GM19438 (cell line): ENCODE measurements at regions not wholly inside any gene's neighbourhood (a gene's known extent, or its start where the extent isn't known, plus 50 kb on each side); places are given as distances from the start of the nearest gene placed in this dataset.

Experiments
- ATAC-seq: cut with Tn5 transposase; IDR thresholded peaks from one replicate; pipeline ENCODE4 v1.9.1; 2021; ENCODE audit warnings: low read depth; ENCODE audit not compliant: unreplicated experiment

- no peak for ATAC-seq
These were observed 274.5 kb upstream of the ID2 start for GRCh38 chr2:8407332-8407731.

DNA sequence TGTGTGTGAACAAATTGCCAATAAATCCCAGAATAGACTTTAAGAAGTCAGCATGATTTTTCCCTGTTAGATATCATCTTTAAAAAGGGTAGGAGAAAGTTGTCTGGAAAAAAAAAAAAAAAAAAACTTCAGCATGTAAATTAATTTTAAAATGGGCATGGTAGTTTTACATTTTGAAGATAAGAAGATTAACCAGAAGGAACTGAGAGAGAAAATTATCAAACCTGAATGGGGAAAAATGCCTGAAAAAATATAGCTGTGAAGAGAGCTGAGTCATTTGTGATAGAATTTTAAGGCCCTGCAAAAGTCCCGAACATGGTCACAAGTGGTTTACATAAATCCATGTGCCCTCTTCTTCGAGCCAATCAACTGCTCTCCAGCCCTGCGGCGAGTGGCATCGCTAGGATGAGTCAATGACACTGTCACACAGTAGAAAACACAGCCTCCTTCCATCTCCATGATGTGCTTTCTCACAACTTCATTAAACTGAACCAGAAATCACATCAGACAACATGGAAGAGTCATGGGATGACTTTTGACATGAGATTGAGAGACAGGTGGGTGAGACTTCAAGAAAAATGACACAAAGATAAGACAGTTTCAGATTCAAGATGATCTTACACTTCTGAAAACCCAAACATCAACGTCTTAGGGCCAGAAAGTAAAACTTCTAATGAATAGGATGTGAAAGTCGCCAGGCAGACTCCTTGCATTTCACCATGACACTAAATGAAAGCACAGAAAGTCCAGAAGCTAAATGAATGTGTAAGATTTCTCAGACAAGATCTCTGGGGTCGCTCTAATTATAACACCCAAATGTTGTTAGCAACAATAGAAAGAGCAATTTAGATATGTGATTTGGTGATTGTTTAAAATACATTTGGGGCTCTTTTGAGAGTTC, 273.0 kb upstream of the ID2 start:
- peak; percentile 92 for ATAC-seq

DNA sequence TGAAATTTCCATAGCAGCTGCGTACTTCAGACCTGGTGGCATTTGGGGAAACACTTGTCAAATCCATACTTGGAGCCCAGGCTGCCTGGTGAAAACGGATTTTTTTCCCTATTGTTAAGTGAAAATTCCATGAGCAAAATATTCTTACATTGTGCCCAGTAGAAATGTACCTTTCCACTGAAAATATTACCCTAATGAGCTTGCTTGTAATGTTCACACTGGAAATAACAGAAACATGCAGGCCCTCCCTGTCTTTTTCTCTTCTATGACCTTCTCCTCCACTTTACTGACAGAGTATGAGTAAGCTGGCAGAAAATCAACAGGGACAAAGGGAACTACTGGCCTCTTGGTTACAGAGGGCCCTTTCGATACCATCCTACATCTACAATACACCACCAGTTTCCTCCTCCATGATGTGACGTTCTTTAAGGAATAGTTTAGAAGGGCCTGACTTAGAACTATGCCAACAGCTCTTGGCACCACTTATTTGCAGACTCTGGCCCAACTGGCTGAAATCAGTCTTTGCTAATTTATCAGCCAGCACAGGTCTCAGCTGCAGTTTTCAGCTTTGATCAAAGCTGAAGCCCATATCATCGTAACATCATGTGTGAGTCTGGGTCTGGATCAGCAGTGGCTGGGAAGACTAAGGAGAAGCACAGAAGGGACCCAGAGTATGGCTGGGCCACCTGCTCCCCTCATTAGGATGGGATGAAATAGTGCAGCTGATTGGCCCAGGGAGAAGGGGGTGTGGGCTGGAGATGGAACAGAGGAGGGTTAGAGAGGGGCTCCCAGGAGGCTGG, 272.2 kb upstream of the ID2 start:
- no peak for ATAC-seq

DNA sequence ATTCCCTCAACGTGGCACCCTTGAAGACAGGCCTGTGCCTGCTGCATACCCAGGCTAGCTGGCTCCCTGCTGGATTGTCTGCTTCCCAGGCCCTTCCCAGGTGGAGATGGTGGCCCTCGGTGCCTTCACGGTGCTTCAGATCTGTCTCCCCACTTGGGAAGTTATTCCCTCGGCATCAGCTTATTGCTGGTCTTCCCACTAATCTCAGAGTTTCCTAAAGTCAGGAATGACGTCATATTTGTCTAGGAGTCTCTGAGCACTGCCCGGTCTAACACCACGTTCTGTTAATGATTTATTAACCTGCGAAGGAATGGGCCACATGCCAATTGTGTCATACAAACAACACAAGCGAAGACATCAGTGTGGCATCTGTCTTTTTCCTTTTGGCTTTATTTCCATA, 269.8 kb upstream of the ID2 start:
- no peak for ATAC-seq

- no peak for ATAC-seq
These were observed 269.3 kb upstream of the ID2 start for GRCh38 chr2:8412586-8412985.

DNA sequence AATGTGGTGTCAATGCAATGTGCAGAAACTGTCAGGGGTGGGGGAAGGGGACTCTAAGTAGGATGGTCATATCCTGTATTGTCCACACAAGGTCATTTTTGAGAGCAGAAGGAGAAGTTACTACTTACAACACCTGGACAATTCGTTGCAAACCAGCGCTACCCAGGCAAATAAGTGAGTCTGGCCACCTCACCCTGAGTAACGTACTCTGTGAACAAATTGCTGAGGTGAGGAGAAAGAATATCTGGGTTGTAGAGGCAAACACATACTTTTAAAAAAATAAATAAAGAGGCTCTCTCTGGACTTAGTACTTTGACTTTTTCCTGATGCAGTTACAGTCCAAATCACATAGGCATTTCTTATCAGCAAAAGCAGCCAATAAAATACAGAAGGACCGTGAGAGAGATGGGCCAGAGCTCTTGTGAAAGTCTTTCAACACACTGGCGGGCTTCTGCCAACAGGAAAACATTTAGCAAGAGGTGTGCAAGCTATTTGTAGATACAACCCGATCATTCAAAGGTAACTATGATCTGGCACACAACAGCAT, 268.2 kb upstream of the ID2 start:
- ATAC-seq = no peak

DNA sequence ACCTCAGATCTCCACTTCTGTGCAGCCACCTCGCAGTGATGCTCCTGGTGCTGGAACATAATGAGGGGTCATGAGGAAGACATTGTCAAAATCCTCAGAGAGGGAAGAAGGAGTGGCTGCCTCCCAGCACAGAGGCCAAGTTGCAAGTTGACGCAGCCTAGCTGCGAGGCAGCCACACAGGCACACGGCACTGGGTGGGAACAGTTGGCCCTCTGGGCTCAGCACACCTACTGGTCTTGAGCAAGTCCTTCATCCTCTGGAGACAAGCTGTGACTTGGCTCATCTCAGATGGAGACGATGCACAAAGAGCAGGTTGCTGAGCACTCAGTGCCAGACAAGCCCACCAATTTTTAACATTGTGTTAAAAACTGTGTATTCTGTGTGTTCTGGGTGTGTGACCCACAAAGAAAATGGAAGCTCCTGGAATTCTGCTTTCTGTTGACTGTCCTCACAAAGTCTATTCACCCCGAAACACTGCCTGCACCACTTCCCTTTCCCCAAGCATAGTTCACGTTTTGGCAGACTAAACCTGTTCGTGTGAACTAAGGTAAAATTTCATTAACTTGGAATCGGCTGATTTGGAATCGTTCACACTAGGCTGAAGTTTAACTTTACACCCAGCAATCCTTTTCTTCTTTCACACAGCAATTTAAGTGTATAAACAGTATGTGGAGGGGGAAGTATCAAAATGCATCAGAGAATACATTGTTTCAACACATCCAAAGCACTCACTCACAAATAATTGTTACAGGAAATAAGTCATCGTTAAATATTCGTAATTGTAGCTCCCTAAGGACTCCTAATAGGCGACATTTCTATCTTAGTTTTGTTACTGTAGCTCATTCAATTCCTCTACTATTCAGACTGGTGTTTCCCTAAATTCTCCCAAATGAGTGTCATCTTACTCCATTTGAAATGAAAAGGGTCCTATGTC, 266.6 kb upstream of the ID2 start:
- no peak for ATAC-seq

DNA sequence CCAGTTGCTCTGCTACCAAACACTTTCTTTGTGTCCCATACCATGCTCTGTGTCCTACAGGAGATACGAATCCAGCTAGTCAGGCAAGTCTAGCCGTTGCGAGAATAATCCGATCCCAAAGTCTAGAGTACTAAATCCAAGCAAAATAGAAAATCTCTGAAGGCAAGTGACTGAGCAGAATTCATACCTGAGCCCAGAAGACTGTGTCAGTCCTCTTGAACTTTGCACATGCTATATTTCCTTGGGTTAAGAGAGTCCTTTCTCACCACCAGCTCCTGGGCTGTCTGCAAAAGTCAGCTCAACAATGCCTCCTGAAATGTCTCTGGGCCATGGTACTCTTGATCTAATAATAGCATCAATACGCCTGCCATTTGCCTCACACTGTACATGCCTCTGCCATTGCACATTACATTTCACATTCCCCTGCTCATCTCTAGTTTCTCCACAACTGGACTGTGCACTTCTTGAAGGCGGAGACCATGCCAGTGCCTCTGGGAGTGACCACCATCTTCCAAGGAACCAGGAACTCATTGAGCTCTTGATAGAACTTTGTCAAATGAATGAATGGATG, 265.8 kb upstream of the ID2 start:
- no peak for ATAC-seq

- no peak for ATAC-seq
These were observed 264.7 kb upstream of the ID2 start for GRCh38 chr2:8416849-8417832.

- no peak for ATAC-seq
These were observed 263.1 kb upstream of the ID2 start for GRCh38 chr2:8418721-8419120.

GRCh38 chr2:8421658-8422449, 260.0 kb upstream of the ID2 start:
- ATAC-seq = peak; percentile 89

GRCh38 chr2:8422450-8422800, 259.4 kb upstream of the ID2 start:
- no peak for ATAC-seq

DNA sequence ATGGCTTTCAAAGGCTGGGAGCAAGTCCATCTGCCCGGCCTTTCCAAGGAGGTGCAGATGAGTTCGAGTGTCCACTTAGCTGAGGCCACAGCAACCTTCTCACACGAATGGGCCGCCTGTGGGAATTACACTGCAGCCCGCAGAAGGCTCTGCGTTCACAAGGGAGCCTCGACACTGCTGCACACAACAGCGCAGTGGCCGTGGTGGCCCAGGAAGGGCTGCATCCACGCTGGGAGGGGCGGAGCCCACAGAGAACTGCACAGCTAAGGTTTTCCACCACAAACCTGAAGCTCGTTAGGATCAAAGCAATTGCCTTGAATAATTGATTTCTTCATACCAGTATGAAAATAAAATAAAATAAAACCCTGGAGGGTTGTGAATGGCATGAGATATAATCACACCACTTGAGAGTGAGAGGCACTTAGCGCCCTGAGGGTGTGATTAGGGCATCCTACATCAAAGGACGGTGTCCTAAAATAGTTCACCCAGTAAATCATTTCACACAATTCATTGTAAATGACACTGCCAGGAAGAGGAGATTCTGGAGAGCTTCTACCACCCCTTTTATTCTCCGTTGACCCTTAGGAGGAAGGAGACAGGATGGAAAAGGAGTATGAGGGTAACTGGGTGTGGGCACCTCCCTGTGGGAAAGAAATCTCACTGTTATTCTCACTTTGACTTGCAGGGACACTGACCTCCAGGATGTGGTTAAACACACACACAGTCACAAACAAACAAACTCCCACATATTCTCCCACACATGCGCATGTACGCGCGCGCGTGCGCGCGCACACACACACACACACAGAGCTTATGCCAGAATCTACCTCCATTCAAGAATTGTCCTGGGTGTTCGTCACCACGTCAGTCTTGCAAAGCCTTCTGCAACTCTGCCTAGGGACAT, 256.6 kb upstream of the ID2 start:
- no peak for ATAC-seq

DNA sequence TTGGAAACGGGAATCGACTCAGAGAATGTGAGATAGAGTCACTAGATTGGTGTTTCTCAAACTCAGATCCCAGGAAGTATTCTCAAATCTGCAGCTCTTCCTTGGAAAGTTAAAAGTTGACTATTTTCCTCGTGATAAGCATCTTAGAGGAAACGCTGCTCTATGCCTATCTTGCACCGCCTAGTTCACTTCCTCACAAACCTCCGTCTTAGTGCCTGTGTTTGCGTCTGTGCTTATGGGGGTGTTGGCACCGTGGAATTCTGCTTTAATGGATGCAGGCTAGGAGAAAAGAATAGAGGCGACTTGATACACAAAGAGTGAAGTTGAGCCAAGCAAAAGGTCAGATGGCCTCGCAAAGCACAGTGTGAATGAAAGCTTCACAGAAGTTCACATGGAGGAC, 255.3 kb upstream of the ID2 start:
- ATAC-seq = no peak

DNA sequence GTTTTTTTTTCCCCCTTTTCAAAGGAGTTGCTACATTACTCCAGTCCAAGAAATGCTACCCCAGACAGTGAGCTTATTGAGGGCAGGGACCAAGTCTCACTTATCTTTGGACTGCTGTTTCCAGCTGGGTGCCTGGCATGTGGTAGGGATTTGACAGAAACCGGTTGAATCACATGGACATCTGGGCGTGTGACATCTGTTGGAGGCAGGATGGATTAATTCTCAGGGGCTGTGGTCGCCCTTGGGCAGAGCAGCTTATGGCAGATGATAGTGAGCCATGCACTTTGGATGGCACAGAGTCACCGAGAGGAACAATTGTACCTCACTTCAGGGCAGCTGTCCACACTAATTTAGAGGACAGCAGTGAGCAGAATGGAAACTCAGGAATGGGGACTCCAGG, 254.6 kb upstream of the ID2 start:
- ATAC-seq = no peak

DNA sequence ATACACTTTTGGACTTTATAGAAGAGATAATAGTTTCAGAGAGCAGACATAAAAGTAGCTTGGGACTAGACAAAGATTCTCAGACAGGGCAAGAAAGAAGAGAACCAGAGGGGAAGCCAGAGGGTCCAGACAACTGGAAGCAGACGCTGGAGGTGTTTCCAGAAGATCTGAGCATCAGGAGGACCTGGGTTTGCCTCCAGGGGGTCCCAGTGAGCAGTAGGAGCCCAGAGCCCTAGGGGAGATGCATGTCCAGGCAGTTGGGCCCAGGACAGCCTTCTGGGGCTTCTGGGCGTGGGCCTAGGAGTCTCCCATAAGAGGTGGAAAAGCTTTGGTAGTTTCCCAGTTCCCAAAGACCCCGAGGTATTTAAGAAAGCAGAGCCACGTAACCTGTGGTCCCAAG, 251.2 kb upstream of the ID2 start:
- no peak for ATAC-seq

DNA sequence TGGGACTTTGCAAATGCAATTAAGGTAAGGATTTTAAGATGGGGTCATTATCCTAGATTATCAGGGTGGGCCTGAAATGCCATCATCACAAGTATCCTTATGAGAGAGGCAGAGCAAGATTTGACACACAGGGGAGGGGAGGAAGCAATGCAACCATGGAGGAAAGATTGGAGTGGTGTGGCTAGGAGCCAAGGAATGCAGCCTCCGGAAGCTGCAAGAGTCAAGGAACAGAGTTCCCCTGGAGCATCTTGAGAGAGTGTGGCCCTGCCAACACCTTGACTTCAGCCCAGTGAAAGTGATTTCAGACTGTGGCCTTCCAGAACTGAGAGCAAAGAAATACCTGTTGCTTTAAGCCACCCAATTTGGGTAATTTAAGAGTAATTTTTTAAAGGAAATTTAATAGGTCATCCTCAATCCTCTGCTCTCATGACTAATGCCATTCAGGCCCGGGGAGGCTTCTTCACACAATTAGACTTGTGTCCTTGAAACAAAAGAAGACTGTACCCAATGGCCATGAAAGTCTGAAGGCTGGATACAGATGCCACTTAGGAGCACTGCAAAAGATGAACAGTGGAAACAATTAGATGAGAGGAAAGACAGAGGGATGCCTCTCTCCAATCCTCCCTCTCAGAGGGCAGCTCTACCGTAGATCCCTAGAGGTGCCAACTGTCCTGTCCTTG, 250.3 kb upstream of the ID2 start:
- no peak for ATAC-seq
